ENCODE measurements at regions not wholly inside any gene's neighbourhood (a gene's known extent, or its start where the extent isn't known, plus 50 kb on each side); places are given as distances from the start of the nearest gene placed in this dataset.
"Not testable (repeated sequence)": the region's sequence is repeated elsewhere in the genome, so short reads cannot be mapped to it uniquely, and the experiment has no call there.

GRCh38 chr2:87446313-87446696 lies 301.6 kb upstream of the PLGLB2 start:
- not testable (repeated sequence) for TF ChIP-seq ZFP3 (CRISPR knock-in tag; IDR thresholded peaks at IDR 0.05); ZC3H10 (CRISPR knock-in tag; IDR thresholded peaks at IDR 0.05); GLIS3 (CRISPR knock-in tag; IDR thresholded peaks at IDR 0.05); ARNTL (CRISPR knock-in tag; IDR thresholded peaks at IDR 0.05; ENCODE audit: borderline replicate concordance, low read depth); CREB5 (CRISPR knock-in tag; IDR thresholded peaks at IDR 0.05; ENCODE audit: low read depth); ZNF70 (CRISPR knock-in tag; IDR thresholded peaks at IDR 0.05); ZNF8 (CRISPR knock-in tag; IDR thresholded peaks at IDR 0.05); ESRRG (CRISPR knock-in tag; IDR thresholded peaks at IDR 0.05); POU6F1 (CRISPR knock-in tag; IDR thresholded peaks at IDR 0.05; ENCODE audit: borderline replicate concordance, low read depth); ZNF565 (CRISPR knock-in tag; conservative IDR thresholded peaks at IDR 0.05; ENCODE audit: low read depth); ISL1 (CRISPR knock-in tag; IDR thresholded peaks at IDR 0.05); ZFP30 (CRISPR knock-in tag; IDR thresholded peaks at IDR 0.05); RARB (CRISPR knock-in tag; IDR thresholded peaks at IDR 0.05)

Data from SK-N-SH treated with all-trans-retinoic acid at 6 μM for 48 hours (cell line).